Tibial nerve (tissue), 4 donors: ENCODE measurements at regions not wholly inside any gene's neighbourhood (a gene's known extent, or its start where the extent isn't known, plus 50 kb on each side); places are given as distances from the start of the nearest gene placed in this dataset.

Experiments
- CTCF ChIP-seq, 5 experiments: fragments of 200-600 bp in 3 of 5; fragments of 450-650 bp in 2 of 5; sonication (generic) in 3 of 5; IDR thresholded peaks; one replicate each; pipeline ENCODE4 v1.5.1; 2016 to 2019; ENCODE audit warnings: antibody characterized with exemption in 5 of 5, mild to moderate bottlenecking in 3 of 5, moderate library complexity in 2 of 5
- EP300 ChIP-seq, 2 donors: sonication (generic); formaldehyde crosslinking; IDR thresholded peaks; one replicate each; pipeline ENCODE4 v1.6.1; 2017; ENCODE audit warnings: antibody characterized with exemption in 2 of 2, mild to moderate bottlenecking in 1 of 2
- POLR2A ChIP-seq, 2 donors: fragments of 450-650 bp; IDR thresholded peaks; one replicate each; pipeline ENCODE4 v1.6.1; 2017; ENCODE audit warnings: antibody characterized with exemption in 2 of 2, mild to moderate bottlenecking in 2 of 2, moderate library complexity in 2 of 2

- TF ChIP-seq CTCF (IDR thresholded peaks at IDR 0.05) (no peak), POLR2A (IDR thresholded peaks at IDR 0.05) (no peak), EP300 (IDR thresholded peaks at IDR 0.05) (no peak)
These were observed 57.4 kb upstream of the SVIL start for GRCh38 chr10:29692121-29692539.
